NT2/D1 (cell line): ENCODE measurements at regions not wholly inside any gene's neighbourhood (a gene's known extent, or its start where the extent isn't known, plus 50 kb on each side); places are given as distances from the start of the nearest gene placed in this dataset.

Experiments used
- SUZ12 ChIP-seq: IDR thresholded peaks from 2 replicates; pipeline ENCODE4 v1.6.1; 2011; ENCODE audit not compliant: insufficient read length, insufficient read depth; ENCODE audit errors: extremely low read depth
- ZNF274 ChIP-seq: IDR thresholded peaks from 2 replicates; pipeline ENCODE4 v1.6.1; 2011; ENCODE audit warnings: mild to moderate bottlenecking, low read depth, low read length

GRCh38 chr22:47563406-47564157 is 801.1 kb downstream of the TBC1D22A start:
- TF ChIP-seq ZNF274 (no peak), SUZ12 (no peak)
